BLaER1 (cell line): ENCODE measurements at regions not wholly inside any gene's neighbourhood (a gene's known extent, or its start where the extent isn't known, plus 50 kb on each side); places are given as distances from the start of the nearest gene placed in this dataset.

Experiments used
- H3K27ac ChIP-seq: shearing (Covaris generic); formaldehyde crosslinking; 2 replicates; pipeline ENCODE4 v1.8.1; 2022
- H3K27me3 ChIP-seq: shearing (Covaris generic); formaldehyde crosslinking; 2 replicates; pipeline ENCODE4 v1.8.1; 2022
- H3K36me3 ChIP-seq: shearing (Covaris generic); formaldehyde crosslinking; 2 replicates; pipeline ENCODE4 v1.8.1; 2022
- H3K4me1 ChIP-seq: shearing (Covaris generic); formaldehyde crosslinking; 2 replicates; pipeline ENCODE4 v1.8.1; 2022
- H3K4me2 ChIP-seq: shearing (Covaris generic); formaldehyde crosslinking; 2 replicates; pipeline ENCODE4 v1.8.1; 2022
- H3K4me3 ChIP-seq: shearing (Covaris generic); formaldehyde crosslinking; 2 replicates; pipeline ENCODE4 v1.8.1; 2022
- H3K9ac ChIP-seq: shearing (Covaris generic); formaldehyde crosslinking; 2 replicates; pipeline ENCODE4 v1.8.1; 2022
- H3K9me3 ChIP-seq: shearing (Covaris generic); formaldehyde crosslinking; 2 replicates; pipeline ENCODE4 v1.8.1; 2022
- H4K20me1 ChIP-seq: shearing (Covaris generic); formaldehyde crosslinking; 2 replicates; pipeline ENCODE4 v1.8.1; 2022
- Cebpa-rat ChIP-seq: shearing (Covaris generic); IDR thresholded peaks from 2 replicates; pipeline ENCODE4 v1.8.1; 2022

GRCh38 chr9:21677387-21677786, 125.0 kb upstream of the MTAP start:
- Histone ChIP-seq H3K36me3 (no peaks in the 10 kb centered on the region), H3K4me3 (no peak overlapping the region), H3K27me3 (no peaks in the 10 kb centered on the region), H3K4me1 (no peaks in the 10 kb centered on the region), H3K9ac (no peak overlapping the region), H3K9me3 (no peaks in the 10 kb centered on the region), H4K20me1 (no peaks in the 10 kb centered on the region), H3K4me2 (no peak overlapping the region), H3K27ac (no peak overlapping the region)
- TF ChIP-seq Cebpa-rat = no peak

- Histone ChIP-seq H3K27ac (no peak overlapping the region), H4K20me1 (no peaks in the 10 kb centered on the region), H3K27me3 (no peaks in the 10 kb centered on the region), H3K9ac (no peak overlapping the region), H3K4me1 (no peaks in the 10 kb centered on the region), H3K4me2 (no peak overlapping the region), H3K4me3 (no peak overlapping the region), H3K36me3 (no peaks in the 10 kb centered on the region), H3K9me3 (no peaks in the 10 kb centered on the region)
- TF ChIP-seq Cebpa-rat = no peak
Observed at GRCh38 chr9:21677834-21678233, 124.6 kb upstream of the MTAP start.

- Histone ChIP-seq H3K4me1 (no peaks in the 10 kb centered on the region), H3K9me3 (no peaks in the 10 kb centered on the region), H3K36me3 (no peaks in the 10 kb centered on the region), H3K27ac (no peak overlapping the region), H3K9ac (no peak overlapping the region), H3K27me3 (no peaks in the 10 kb centered on the region), H4K20me1 (no peaks in the 10 kb centered on the region), H3K4me2 (no peak overlapping the region), H3K4me3 (no peak overlapping the region)
- TF ChIP-seq Cebpa-rat = no peak
Observed at GRCh38 chr9:21679432-21679831, 123.0 kb upstream of the MTAP start.

GRCh38 chr9:21680590-21680989, 121.8 kb upstream of the MTAP start:
- Histone ChIP-seq H3K9ac (no peak overlapping the region), H3K27ac (no peak overlapping the region), H3K27me3 (no peaks in the 10 kb centered on the region), H3K4me1 (no peaks in the 10 kb centered on the region), H3K9me3 (no peaks in the 10 kb centered on the region), H4K20me1 (no peaks in the 10 kb centered on the region), H3K4me2 (no peak overlapping the region), H3K4me3 (no peak overlapping the region), H3K36me3 (no peaks in the 10 kb centered on the region)
- TF ChIP-seq Cebpa-rat = no peak

GRCh38 chr9:21681641-21682040, 120.8 kb upstream of the MTAP start:
- Histone ChIP-seq H3K27me3 (no peaks in the 10 kb centered on the region), H3K27ac (no peak overlapping the region), H3K9me3 (no peaks in the 10 kb centered on the region), H3K36me3 (no peaks in the 10 kb centered on the region), H4K20me1 (no peaks in the 10 kb centered on the region), H3K4me1 (no peaks in the 10 kb centered on the region), H3K4me3 (no peak overlapping the region), H3K4me2 (no peak overlapping the region), H3K9ac (no peak overlapping the region)
- TF ChIP-seq Cebpa-rat = no peak

- Histone ChIP-seq H3K27ac (no peak overlapping the region), H3K4me1 (no peaks in the 10 kb centered on the region), H3K4me2 (no peak overlapping the region), H3K4me3 (no peak overlapping the region), H4K20me1 (no peaks in the 10 kb centered on the region), H3K27me3 (no peaks in the 10 kb centered on the region), H3K9me3 (no peaks in the 10 kb centered on the region), H3K36me3 (no peaks in the 10 kb centered on the region), H3K9ac (no peak overlapping the region)
- no peak for TF ChIP-seq Cebpa-rat
Observed at GRCh38 chr9:21682381-21682780, 120.1 kb upstream of the MTAP start.

GRCh38 chr9:21682981-21683380, 119.5 kb upstream of the MTAP start:
- no peak overlapping the region for H3K27ac ChIP-seq
- H4K20me1 ChIP-seq = no peaks in the 10 kb centered on the region
- H3K4me1 ChIP-seq = no peaks in the 10 kb centered on the region
- H3K9ac ChIP-seq = no peak overlapping the region
- H3K9me3 ChIP-seq = no peaks in the 10 kb centered on the region
- TF ChIP-seq Cebpa-rat = no peak
- H3K4me2 ChIP-seq = no peak overlapping the region
- H3K27me3 ChIP-seq = no peaks in the 10 kb centered on the region
- H3K36me3 ChIP-seq = no peaks in the 10 kb centered on the region
- H3K4me3 ChIP-seq = no peak overlapping the region

GRCh38 chr9:21683484-21684175, 118.8 kb upstream of the MTAP start:
- no peak overlapping the region for H3K4me2 ChIP-seq

GRCh38 chr9:21684231-21684630, 118.2 kb upstream of the MTAP start:
- Histone ChIP-seq H3K27ac (no peak overlapping the region), H4K20me1 (no peaks in the 10 kb centered on the region), H3K4me3 (no peak overlapping the region), H3K9ac (no peak overlapping the region), H3K4me1 (no peaks in the 10 kb centered on the region), H3K36me3 (no peaks in the 10 kb centered on the region), H3K9me3 (no peaks in the 10 kb centered on the region), H3K27me3 (no peaks in the 10 kb centered on the region), H3K4me2 (no peak overlapping the region)
- no peak for TF ChIP-seq Cebpa-rat

More at GRCh38 chr9:21683484-21684175, 118.8 kb upstream of the MTAP start:
- no peaks in the 10 kb centered on the region for H3K36me3 ChIP-seq
- no peaks in the 10 kb centered on the region for H3K4me1 ChIP-seq
- no peaks in the 10 kb centered on the region for H3K9me3 ChIP-seq
- H3K27me3 ChIP-seq = no peaks in the 10 kb centered on the region
- H3K9ac ChIP-seq = no peak overlapping the region
- TF ChIP-seq Cebpa-rat = no peak
- no peaks in the 10 kb centered on the region for H4K20me1 ChIP-seq
- H3K4me3 ChIP-seq = no peak overlapping the region
- no peak overlapping the region for H3K27ac ChIP-seq

GRCh38 chr9:21684831-21685362, 117.5 kb upstream of the MTAP start:
- Histone ChIP-seq H4K20me1 (no peaks in the 10 kb centered on the region), H3K4me1 (no peaks in the 10 kb centered on the region), H3K4me3 (no peak overlapping the region), H3K9me3 (no peaks in the 10 kb centered on the region), H3K9ac (no peak overlapping the region), H3K27me3 (no peaks in the 10 kb centered on the region), H3K4me2 (no peak overlapping the region), H3K36me3 (no peaks in the 10 kb centered on the region), H3K27ac (no peak overlapping the region)
- TF ChIP-seq Cebpa-rat = no peak

GRCh38 chr9:21685502-21685901, 116.9 kb upstream of the MTAP start:
- no peaks in the 10 kb centered on the region for H4K20me1 ChIP-seq
- H3K4me3 ChIP-seq = no peak overlapping the region
- H3K9me3 ChIP-seq = no peaks in the 10 kb centered on the region
- no peak overlapping the region for H3K27ac ChIP-seq
- no peaks in the 10 kb centered on the region for H3K27me3 ChIP-seq
- H3K9ac ChIP-seq = no peak overlapping the region
- no peak for TF ChIP-seq Cebpa-rat
- H3K4me2 ChIP-seq = no peak overlapping the region
- H3K36me3 ChIP-seq = no peaks in the 10 kb centered on the region
- H3K4me1 ChIP-seq = no peaks in the 10 kb centered on the region
